NK-92 treated with Interleukin-12 subunit alpha and Interleukin-12 subunit beta, amount 100 ng/mL, for 24 hours (cell line): ENCODE measurements at regions not wholly inside any gene's neighbourhood (a gene's known extent, or its start where the extent isn't known, plus 50 kb on each side); places are given as distances from the start of the nearest gene placed in this dataset.

Experiments
- DNase-seq: peaks from one replicate; lab custom pipeline; 2025; lab: John Stamatoyannopoulos, UW

GRCh38 chr10:130799532-130799931, 512.0 kb downstream of the TCERG1L start:
- DNase-seq, result no peak

- no peak for DNase-seq
These were observed 511.2 kb downstream of the TCERG1L start for GRCh38 chr10:130800281-130800680.

- DNase-seq, result no peak
These were observed 510.2 kb downstream of the TCERG1L start for GRCh38 chr10:130801276-130801675.

GRCh38 chr10:130801784-130802183, 509.7 kb downstream of the TCERG1L start:
- no peak for DNase-seq

GRCh38 chr10:130802301-130802700, 509.2 kb downstream of the TCERG1L start:
- no peak for DNase-seq

GRCh38 chr10:130804281-130804680, 507.2 kb downstream of the TCERG1L start:
- DNase-seq, result no peak

- DNase-seq, result no peak
These were observed 506.5 kb downstream of the TCERG1L start for GRCh38 chr10:130804778-130805634.

- no peak for DNase-seq
These were observed 505.9 kb downstream of the TCERG1L start for GRCh38 chr10:130805635-130806030.

- no peak for DNase-seq
These were observed 505.1 kb downstream of the TCERG1L start for GRCh38 chr10:130806426-130806825.

GRCh38 chr10:130807096-130807495, 504.4 kb downstream of the TCERG1L start:
- DNase-seq, result no peak

- no peak for DNase-seq
These were observed 503.8 kb downstream of the TCERG1L start for GRCh38 chr10:130807721-130808120.

GRCh38 chr10:130808243-130808642, 503.3 kb downstream of the TCERG1L start:
- DNase-seq, result no peak

GRCh38 chr10:130808686-130809085, 502.8 kb downstream of the TCERG1L start:
- no peak for DNase-seq

- no peak for DNase-seq
These were observed 502.3 kb downstream of the TCERG1L start for GRCh38 chr10:130809181-130809580.

- no peak for DNase-seq
These were observed 501.6 kb downstream of the TCERG1L start for GRCh38 chr10:130809761-130810515.

GRCh38 chr10:130810856-130811255, 500.7 kb downstream of the TCERG1L start:
- no peak for DNase-seq

- DNase-seq, result no peak
These were observed 499.0 kb downstream of the TCERG1L start for GRCh38 chr10:130812381-130813148.

- no peak for DNase-seq
These were observed 496.9 kb downstream of the TCERG1L start for GRCh38 chr10:130814610-130815009.

- no peak for DNase-seq
These were observed 495.2 kb downstream of the TCERG1L start for GRCh38 chr10:130816116-130816901.

GRCh38 chr10:130817046-130817624, 494.4 kb downstream of the TCERG1L start:
- DNase-seq, result no peak

- no peak for DNase-seq
These were observed 493.8 kb downstream of the TCERG1L start for GRCh38 chr10:130817674-130818073.
